H4 (cell line): ENCODE measurements at regions not wholly inside any gene's neighbourhood (a gene's known extent, or its start where the extent isn't known, plus 50 kb on each side); places are given as distances from the start of the nearest gene placed in this dataset.
"Not testable (repeated sequence)": the region's sequence is repeated elsewhere in the genome, so short reads cannot be mapped to it uniquely, and the experiment has no call there.

ENCODE experiments used
- DNase-seq: peaks from one replicate; pipeline ENCODE4 v3.0.0-alpha.2; 2015; ENCODE audit warnings: low spot score

- no peak for DNase-seq
These were observed 137.1 kb downstream of the ELOVL4 start for GRCh38 chr6:79810185-79810705.

GRCh38 chr6:79808921-79809320 is 138.4 kb downstream of the ELOVL4 start:
- no peak for DNase-seq

- DNase-seq: not testable (repeated sequence)
These were observed 140.7 kb downstream of the ELOVL4 start for GRCh38 chr6:79806661-79807060.

DNA sequence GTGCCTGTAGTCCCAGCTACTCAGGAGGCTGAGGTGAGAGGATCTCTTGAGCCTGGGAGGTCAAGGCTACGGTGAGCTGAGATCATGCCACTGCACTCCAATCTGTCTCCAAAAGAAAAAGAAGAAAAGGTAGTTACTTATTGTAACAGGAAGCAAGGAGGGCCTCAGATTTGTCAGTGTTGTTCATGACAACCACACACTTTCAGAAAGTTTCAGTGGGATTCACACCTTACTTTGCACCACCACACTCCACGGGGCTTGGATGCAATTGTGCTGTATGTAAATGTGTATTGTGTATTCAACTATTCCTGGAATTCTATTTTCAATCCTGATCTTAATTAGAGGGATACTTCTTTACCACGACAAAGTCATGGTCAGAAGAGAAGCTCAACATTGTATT is 142.6 kb downstream of the ELOVL4 start:
- DNase-seq: no peak

DNA sequence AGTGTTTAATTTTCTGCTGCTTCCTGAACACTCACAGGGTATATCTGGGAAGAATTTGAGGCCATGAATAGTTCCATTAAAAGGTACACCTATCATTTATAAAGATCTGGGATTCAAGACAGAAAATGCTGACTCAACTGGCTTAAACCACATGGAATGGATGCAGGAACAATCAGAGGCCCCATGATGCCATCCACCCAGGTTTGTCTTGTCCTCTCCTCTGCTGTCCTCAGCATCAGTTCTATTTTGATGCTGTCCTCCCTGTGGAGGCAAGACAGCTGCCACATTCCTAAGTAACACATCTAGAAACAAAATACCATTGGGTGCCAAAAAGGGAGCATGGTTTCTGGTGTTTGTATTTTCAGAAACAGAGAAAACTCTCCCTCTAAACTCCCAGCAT is 143.4 kb downstream of the ELOVL4 start:
- DNase-seq: no peak

- DNase-seq: no peak
These were observed 144.6 kb downstream of the ELOVL4 start for GRCh38 chr6:79802657-79803300.

GRCh38 chr6:79801362-79801761 is 146.0 kb downstream of the ELOVL4 start:
- DNase-seq: no peak

DNA sequence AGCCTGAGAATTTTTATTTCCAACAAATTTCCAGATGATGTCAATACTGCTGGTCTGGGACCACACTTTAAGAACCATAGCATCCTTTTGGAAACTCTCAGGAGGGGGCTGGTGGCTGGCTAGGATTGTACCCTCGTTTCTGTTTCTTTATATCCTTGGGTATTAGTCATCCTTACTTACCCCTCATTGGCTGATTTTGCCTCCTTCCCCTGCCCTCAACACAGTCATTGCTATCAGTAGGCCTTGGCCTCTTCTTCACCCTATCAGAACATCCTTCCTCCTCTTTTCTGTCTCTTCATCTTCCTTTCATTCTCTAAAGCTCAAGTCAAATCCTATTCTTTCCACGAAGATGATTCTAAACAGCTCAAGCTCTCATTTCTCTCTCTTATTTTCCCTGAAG is 148.5 kb downstream of the ELOVL4 start:
- no peak for DNase-seq

- no peak for DNase-seq
These were observed 149.4 kb downstream of the ELOVL4 start for GRCh38 chr6:79797912-79798311.

GRCh38 chr6:79797163-79797764 is 150.1 kb downstream of the ELOVL4 start:
- DNase-seq: no peak

GRCh38 chr6:79796197-79796596 is 151.2 kb downstream of the ELOVL4 start:
- no peak for DNase-seq

DNA sequence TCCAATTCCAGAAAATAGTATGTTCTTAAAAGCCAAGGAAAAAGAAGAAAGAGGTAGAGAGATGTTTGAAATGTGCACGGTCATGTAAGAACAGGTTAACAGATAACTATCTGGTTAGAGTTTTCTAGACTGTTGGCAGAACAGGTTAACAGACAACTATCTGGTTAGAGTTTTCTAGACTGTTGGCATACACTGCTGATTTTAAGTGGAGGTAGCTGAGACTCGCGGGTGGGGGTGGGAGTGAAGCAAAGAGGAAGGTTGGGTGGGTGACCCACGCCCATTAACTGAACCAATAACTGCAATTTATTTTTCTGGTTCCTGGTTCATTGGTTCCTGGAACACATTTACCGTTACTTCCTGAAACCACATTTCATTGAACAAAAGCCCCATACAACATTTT is 157.5 kb downstream of the ELOVL4 start:
- no peak for DNase-seq

GRCh38 chr6:79788756-79789155 is 157.6 kb downstream of the SH3BGRL2 start:
- DNase-seq: no peak

DNA sequence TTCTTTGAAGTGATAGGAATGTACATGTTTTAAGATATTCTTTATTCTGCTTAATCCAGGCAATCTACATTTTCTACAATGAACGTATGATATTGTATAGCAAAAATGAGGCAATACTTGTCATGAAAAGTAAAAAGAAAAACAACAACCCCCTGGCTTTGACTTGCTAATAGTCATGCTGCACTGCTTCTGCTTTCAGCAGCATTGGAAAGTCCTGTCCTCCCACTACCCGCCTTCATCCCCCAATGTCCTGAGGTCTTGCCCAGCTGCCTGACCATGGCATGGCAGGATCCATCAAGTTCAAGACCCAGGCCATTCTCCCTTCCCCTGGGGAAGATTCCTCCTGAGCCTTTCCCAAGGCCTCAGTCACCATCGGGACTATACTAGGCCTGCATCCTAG is 156.5 kb downstream of the SH3BGRL2 start:
- DNase-seq: no peak

GRCh38 chr6:79784395-79784753 is 153.2 kb downstream of the SH3BGRL2 start:
- DNase-seq: no peak

- no peak for DNase-seq
These were observed 152.7 kb downstream of the SH3BGRL2 start for GRCh38 chr6:79783670-79784394.

DNA sequence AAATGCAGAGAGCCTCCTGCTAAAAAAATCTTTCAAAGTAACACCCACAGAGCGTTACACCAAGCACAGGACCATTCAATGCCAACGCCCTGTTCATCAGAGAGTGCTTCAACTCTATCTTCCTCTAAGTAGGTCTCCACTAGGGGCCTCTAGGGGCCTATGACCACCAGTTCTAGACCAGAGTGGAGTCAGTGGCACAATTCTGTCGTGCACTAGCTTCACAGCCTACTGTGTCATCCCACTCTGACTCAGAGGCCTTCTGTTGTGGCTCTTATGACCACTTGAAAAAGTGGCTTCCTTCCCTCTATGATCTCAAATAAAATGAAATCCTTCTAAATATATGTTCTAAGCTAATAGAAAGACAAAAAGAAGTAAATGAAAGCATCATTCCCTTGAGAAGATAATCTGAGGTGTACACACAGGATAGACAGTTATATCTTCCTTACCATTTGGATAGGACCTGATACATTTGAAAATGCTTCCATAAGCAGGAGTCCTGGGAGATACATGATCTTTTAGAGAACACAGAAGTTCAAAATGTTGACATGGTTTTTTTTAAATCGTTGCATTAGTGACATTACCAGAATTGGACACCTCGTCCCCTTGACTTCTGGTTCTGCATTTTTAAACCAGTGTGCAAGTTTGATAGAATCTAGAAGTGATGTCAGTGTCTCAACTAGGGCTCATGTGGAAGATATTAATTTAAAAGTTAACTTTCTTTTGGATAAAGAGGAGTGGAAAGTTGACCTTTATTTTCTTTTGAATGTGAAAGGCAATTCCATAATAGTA is 151.9 kb downstream of the SH3BGRL2 start:
- no peak for DNase-seq

DNA sequence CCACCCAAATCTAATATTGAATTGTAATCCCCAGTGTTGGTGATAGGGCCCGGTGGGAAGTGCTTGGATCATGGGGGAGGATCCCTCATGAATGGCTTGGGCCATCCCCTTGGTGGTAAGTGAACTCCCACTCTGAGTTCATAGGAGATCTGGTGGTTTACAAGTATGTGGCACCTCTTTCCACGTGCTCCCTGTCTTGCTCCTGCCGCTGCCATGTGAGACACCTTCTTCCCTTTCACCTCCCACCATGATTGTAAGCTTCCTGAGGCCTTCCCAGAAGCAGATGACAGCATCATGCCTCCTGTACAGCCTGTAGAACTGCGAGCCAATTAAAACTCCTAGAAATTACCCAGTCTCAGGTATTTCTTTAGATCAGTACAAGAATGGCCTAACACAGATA is 150.8 kb downstream of the SH3BGRL2 start:
- DNase-seq: no peak

- DNase-seq: no peak
These were observed 149.8 kb downstream of the SH3BGRL2 start for GRCh38 chr6:79780881-79781280.

DNA sequence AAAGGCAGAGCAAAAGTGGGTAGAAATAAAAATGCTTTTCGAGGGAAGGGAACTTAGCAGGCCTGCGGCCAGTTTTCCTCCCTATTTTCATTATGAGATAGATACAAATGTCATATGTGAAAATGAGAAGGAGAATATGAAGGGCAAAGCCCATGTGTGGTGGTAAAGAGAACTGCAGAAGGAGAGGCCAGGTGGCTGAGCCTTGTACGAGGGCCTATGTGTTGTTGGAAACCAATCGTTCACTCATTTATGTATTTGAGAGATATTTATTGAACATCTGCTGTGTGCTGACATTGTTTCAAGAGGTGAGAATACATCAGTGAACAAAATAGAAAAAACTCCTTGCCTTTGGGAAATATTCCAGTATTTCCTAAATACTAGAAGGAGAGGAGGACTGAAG is 147.7 kb downstream of the SH3BGRL2 start:
- no peak for DNase-seq

- DNase-seq: peak; percentile 30
These were observed 146.8 kb downstream of the SH3BGRL2 start for GRCh38 chr6:79777713-79778579.
